SK-N-SH treated with all-trans-retinoic acid at 6 μM for 48 hours (cell line): ENCODE measurements at regions not wholly inside any gene's neighbourhood (a gene's known extent, or its start where the extent isn't known, plus 50 kb on each side); places are given as distances from the start of the nearest gene placed in this dataset.

Experiments
- ATAC-seq: fragments of 200-7000 bp; cut with Tn5 transposase; 3 replicates; pipeline ENCODE4 v1.9.1; 2020; ENCODE audit warnings: mild to moderate bottlenecking, moderate library complexity
- ARNTL ChIP-seq: fragments of 450-650 bp; formaldehyde crosslinking; IDR thresholded peaks from 2 replicates; pipeline ENCODE4 v1.5.0; 2020; ENCODE audit warnings: low read depth, mild to moderate bottlenecking, moderate library complexity, borderline replicate concordance
- BACH2 ChIP-seq: fragments of 250-450 bp; sonication (Bioruptor Pico); IDR thresholded peaks from 2 replicates; pipeline ENCODE4 v1.9.0; 2021; ENCODE audit warnings: mild to moderate bottlenecking, borderline replicate concordance
- CREB5 ChIP-seq: fragments of 250-450 bp; sonication (Bioruptor Pico); IDR thresholded peaks from 2 replicates; pipeline ENCODE4 v1.5.1; 2020; ENCODE audit warnings: low read depth, mild to moderate bottlenecking, moderate library complexity
- CSDC2 ChIP-seq: fragments of 250-450 bp; sonication (Bioruptor Pico); IDR thresholded peaks from 2 replicates; pipeline ENCODE4 v1.5.0; 2020; ENCODE audit warnings: mild to moderate bottlenecking, moderate library complexity
- CSRNP3 ChIP-seq: fragments of 250-450 bp; sonication (Bioruptor Pico); IDR thresholded peaks from 2 replicates; pipeline ENCODE4 v1.5.1; 2021; ENCODE audit warnings: mild to moderate bottlenecking, moderate library complexity
- ESRRG ChIP-seq: fragments of 250-450 bp; sonication (Bioruptor Pico); IDR thresholded peaks from 2 replicates; pipeline ENCODE4 v1.6.1; 2021; ENCODE audit warnings: mild to moderate bottlenecking
- GLIS3 ChIP-seq: fragments of 250-450 bp; sonication (Bioruptor Pico); IDR thresholded peaks from 2 replicates; pipeline ENCODE4 v1.5.0; 2020; ENCODE audit warnings: mild to moderate bottlenecking, moderate library complexity
- OSR1 ChIP-seq: fragments of 250-450 bp; sonication (Bioruptor Pico); IDR thresholded peaks from 2 replicates; pipeline ENCODE4 v1.8.0; 2022; ENCODE audit warnings: moderate library complexity, mild to moderate bottlenecking, inconsistent platforms
- PATZ1 ChIP-seq: fragments of 250-450 bp; sonication (Bioruptor Pico); IDR thresholded peaks from 2 replicates; pipeline ENCODE4 v1.8.0; 2020; ENCODE audit warnings: mild to moderate bottlenecking, moderate library complexity, borderline replicate concordance
- POU6F1 ChIP-seq: fragments of 250-450 bp; sonication (Bioruptor Pico); IDR thresholded peaks from 2 replicates; pipeline ENCODE4 v1.8.0; 2021; ENCODE audit warnings: low read depth, mild to moderate bottlenecking, moderate library complexity, borderline replicate concordance
- PPARA ChIP-seq: fragments of 250-450 bp; sonication (Bioruptor Pico); IDR thresholded peaks from 2 replicates; pipeline ENCODE4 v1.5.0; 2020; ENCODE audit warnings: mild to moderate bottlenecking, borderline replicate concordance
- RARB ChIP-seq: fragments of 250-450 bp; sonication (Bioruptor Pico); IDR thresholded peaks from 2 replicates; pipeline ENCODE4 v1.8.0; 2021; ENCODE audit warnings: mild to moderate bottlenecking, moderate library complexity
- SNAI2 ChIP-seq: fragments of 250-450 bp; sonication (Bioruptor Pico); IDR thresholded peaks from 2 replicates; pipeline ENCODE4 v1.5.0; 2020; ENCODE audit warnings: mild to moderate bottlenecking, moderate library complexity
- TCF4 ChIP-seq: fragments of 250-450 bp; sonication (Bioruptor Pico); IDR thresholded peaks from 2 replicates; pipeline ENCODE4 v1.8.0; 2021; ENCODE audit warnings: mild to moderate bottlenecking, moderate library complexity, borderline replicate concordance
- TOX ChIP-seq: fragments of 250-450 bp; sonication (Bioruptor Pico); IDR thresholded peaks from 2 replicates; pipeline ENCODE4 v1.8.0; 2021; ENCODE audit warnings: mild to moderate bottlenecking, moderate library complexity, borderline replicate concordance
- TSHZ2 ChIP-seq: fragments of 250-450 bp; sonication (Bioruptor Pico); IDR thresholded peaks from 2 replicates; pipeline ENCODE4 v1.5.0; 2020; ENCODE audit warnings: mild to moderate bottlenecking, moderate library complexity
- ZC3H10 ChIP-seq: fragments of 250-450 bp; sonication (Bioruptor Pico); IDR thresholded peaks from 2 replicates; pipeline ENCODE4 v1.5.1; 2021; ENCODE audit warnings: mild to moderate bottlenecking, moderate library complexity
- ZFP3 ChIP-seq: fragments of 250-450 bp; sonication (Bioruptor Pico); IDR thresholded peaks from 2 replicates; pipeline ENCODE4 v1.5.0; 2020; ENCODE audit warnings: mild to moderate bottlenecking, moderate library complexity
- ZFP30 ChIP-seq: fragments of 450-650 bp; formaldehyde crosslinking; IDR thresholded peaks from 2 replicates; pipeline ENCODE4 v1.5.0; 2022; ENCODE audit warnings: mild to moderate bottlenecking, moderate library complexity
- ZNF565 ChIP-seq: fragments of 450-650 bp; formaldehyde crosslinking; conservative IDR thresholded peaks from 2 replicates; pipeline ENCODE4 v1.5.0; 2020; ENCODE audit warnings: low read depth, mild to moderate bottlenecking, moderate library complexity
- ZNF70 ChIP-seq: fragments of 450-650 bp; formaldehyde crosslinking; IDR thresholded peaks from 2 replicates; pipeline ENCODE4 v1.5.0; 2020; ENCODE audit warnings: mild to moderate bottlenecking, moderate library complexity
- ZNF8 ChIP-seq: fragments of 450-650 bp; formaldehyde crosslinking; IDR thresholded peaks from 2 replicates; pipeline ENCODE4 v1.5.0; 2020; ENCODE audit warnings: mild to moderate bottlenecking, moderate library complexity

GRCh38 chr14:61861320-61861865, 99.2 kb downstream of the SNAPC1 start:
- TF ChIP-seq ZFP30 (CRISPR knock-in tag): no peak
- no peak for TF ChIP-seq ZNF8
- TF ChIP-seq BACH2: no peak
- TF ChIP-seq TOX (CRISPR knock-in tag): no peak
- no peak for TF ChIP-seq ZC3H10 (CRISPR knock-in tag)
- TF ChIP-seq ARNTL (CRISPR knock-in tag): no peak
- no peak for TF ChIP-seq RARB
- no peak for TF ChIP-seq CSRNP3 (CRISPR knock-in tag)
- TF ChIP-seq TSHZ2: no peak
- TF ChIP-seq ZNF70 (CRISPR knock-in tag): no peak
- no peak for TF ChIP-seq TCF4
- TF ChIP-seq ZFP3 (CRISPR knock-in tag): no peak
- TF ChIP-seq CSDC2 (CRISPR knock-in tag): no peak
- no peak for TF ChIP-seq GLIS3 (CRISPR knock-in tag)
- TF ChIP-seq ESRRG (CRISPR knock-in tag): no peak
- TF ChIP-seq PPARA (CRISPR knock-in tag): no peak
- no peak for TF ChIP-seq SNAI2 (CRISPR knock-in tag)
- TF ChIP-seq, all 23 proteins: peak for 0
- ATAC-seq: no peak

GRCh38 chr14:61864329-61864898, 102.2 kb downstream of the SNAPC1 start:
- ATAC-seq: no peak
- TF ChIP-seq CREB5: no peak
- no peak for TF ChIP-seq GLIS3 (CRISPR knock-in tag)
- TF ChIP-seq TCF4: no peak
- no peak for TF ChIP-seq ESRRG (CRISPR knock-in tag)
- TF ChIP-seq OSR1: no peak
- TF ChIP-seq POU6F1: no peak
- TF ChIP-seq ZFP3 (CRISPR knock-in tag): no peak
- TF ChIP-seq ZNF70 (CRISPR knock-in tag): no peak
- TF ChIP-seq ARNTL (CRISPR knock-in tag): no peak
- TF ChIP-seq ZNF8: no peak
- TF ChIP-seq ZNF565 (CRISPR knock-in tag): no peak
- TF ChIP-seq PATZ1 (CRISPR knock-in tag): no peak
- TF ChIP-seq BACH2: no peak
- no peak for TF ChIP-seq ZFP30 (CRISPR knock-in tag)
- no peak for TF ChIP-seq TSHZ2
